ENCODE measurements at regions not wholly inside any gene's neighbourhood (a gene's known extent, or its start where the extent isn't known, plus 50 kb on each side); places are given as distances from the start of the nearest gene placed in this dataset.
"Not testable (repeated sequence)": the region's sequence is repeated elsewhere in the genome, so short reads cannot be mapped to it uniquely, and the experiment has no call there.

GRCh38 chr6:15020119-15020770, 225.6 kb upstream of the JARID2 start:
- Mint-ChIP-seq H3K4me3 (no peak overlapping the region), H3K27me3 (peaks cover 2 to 13% (median 9%) of the 10 kb centered on the region in 5 donors), H3K4me1 (peaks cover 0 to 21% (median 9%) of the 10 kb centered on the region in 4 donors), H3K27ac (no peak overlapping the region), H3K36me3 (peaks cover 0 to 3% (median 0%) of the 10 kb centered on the region in 3 donors), H3K9me3 (no peaks in the 10 kb centered on the region)
- POLR2A ChIA-PET = no interaction called here
- ATAC-seq (no peak), DNase-seq (no peak)

DNA sequence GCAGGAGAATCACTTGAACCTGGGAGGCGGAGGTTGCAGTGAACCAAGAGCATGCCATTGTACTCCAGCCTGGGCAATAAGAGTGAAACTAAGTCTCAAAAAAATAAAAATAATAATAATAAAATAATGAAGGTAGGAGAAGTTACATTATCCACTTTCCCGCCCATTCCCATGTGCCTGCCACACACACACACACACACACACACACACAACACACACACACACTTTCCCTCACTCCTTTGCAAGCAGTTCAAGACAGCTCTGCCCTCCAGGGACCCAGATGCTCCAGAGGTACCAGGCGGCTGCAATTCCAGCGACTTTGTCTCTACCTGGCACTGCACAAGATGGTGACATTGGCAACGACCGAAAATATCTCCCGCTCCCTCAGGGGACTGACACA, 224.8 kb upstream of the JARID2 start:
- H3K9me3 Mint-ChIP-seq = no peaks in the 10 kb centered on the region
- H3K36me3 Mint-ChIP-seq = peaks cover 0 to 3% (median 0%) of the 10 kb centered on the region in 3 donors

DNA sequence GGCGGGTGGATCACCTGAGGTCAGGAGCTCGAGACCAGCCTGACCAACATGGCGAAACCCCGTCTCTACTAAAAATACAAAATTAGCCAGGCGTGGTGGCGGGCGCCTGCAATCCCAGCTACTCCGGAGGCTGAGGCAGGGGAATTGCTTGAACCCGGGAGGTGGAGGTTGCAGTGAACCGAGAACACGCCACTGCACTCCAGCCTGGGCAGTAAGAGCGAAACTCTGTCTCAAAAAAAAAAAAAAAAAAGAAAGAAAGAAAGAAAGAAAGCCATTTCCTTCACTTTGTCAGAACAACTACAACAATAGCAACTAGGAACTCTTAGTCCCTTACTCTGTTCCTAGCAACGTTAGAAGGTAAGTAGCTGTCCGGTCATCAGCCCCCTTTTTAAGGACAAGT, 222.9 kb upstream of the JARID2 start:
- H3K4me3 Mint-ChIP-seq = peak overlapping the region in 3 of 10 donors; percentile 16 to 78 (median 66)
- POLR2A ChIA-PET = not testable (repeated sequence)

More for the DNA sequence above, 224.8 kb upstream of the JARID2 start:
- Mint-ChIP-seq H3K27ac (peak overlapping the region in 1 of 10 donors; percentile 82), H3K4me1 (peaks cover 0 to 21% (median 9%) of the 10 kb centered on the region in 4 donors), H3K27me3 (peaks cover 2 to 13% (median 9%) of the 10 kb centered on the region in 5 donors), H3K4me3 (no peak overlapping the region)
- DNase-seq (no peak), ATAC-seq (no peak)
- POLR2A ChIA-PET = no interaction called here

DNA sequence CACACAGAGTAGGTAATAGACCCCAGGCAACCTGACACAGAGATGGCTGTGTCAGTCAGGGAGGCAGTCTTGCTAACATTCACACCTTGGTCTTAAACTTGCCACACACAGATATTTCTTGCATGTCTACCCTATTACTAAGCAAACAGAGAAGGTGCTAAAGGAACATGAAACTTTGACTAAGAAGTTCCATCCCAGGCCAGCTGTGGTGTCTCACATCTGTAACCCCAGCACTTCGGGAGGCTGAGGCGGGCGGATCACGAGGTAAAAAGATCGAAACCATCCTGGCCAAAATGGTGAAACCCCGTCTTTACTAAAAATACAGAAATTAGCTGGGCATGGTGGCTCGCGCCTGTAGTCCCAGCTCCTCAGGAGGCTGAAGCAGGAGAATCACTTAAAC, 222.4 kb upstream of the JARID2 start:
- H3K4me1 Mint-ChIP-seq = peaks cover 0 to 12% (median 5%) of the 10 kb centered on the region in 4 donors
- peak overlapping the region in 3 of 10 donors; percentile 10 to 78 (median 66) for H3K4me3 Mint-ChIP-seq
- POLR2A ChIA-PET = no interaction called here
- DNase-seq (no peak), ATAC-seq (no peak)
- H3K9me3 Mint-ChIP-seq = peaks cover 0 to 4% (median 0%) of the 10 kb centered on the region in 9 donors
- H3K27ac Mint-ChIP-seq = peak overlapping the region in 4 of 10 donors; percentile 34 to 60 (median 41)
- peaks cover 0 to 3% (median 0%) of the 10 kb centered on the region in 3 donors for H3K36me3 Mint-ChIP-seq
- peaks cover 2 to 13% (median 4%) of the 10 kb centered on the region in 5 donors for H3K27me3 Mint-ChIP-seq

More for the DNA sequence above, 222.9 kb upstream of the JARID2 start:
- not testable (repeated sequence) for DNase-seq, ATAC-seq, H3K36me3 Mint-ChIP-seq, H3K9me3 Mint-ChIP-seq
- H3K27me3 Mint-ChIP-seq = peaks cover 2 to 13% (median 4%) of the 10 kb centered on the region in 5 donors
- H3K4me1 Mint-ChIP-seq = peaks cover 0 to 12% (median 5%) of the 10 kb centered on the region in 4 donors
- peak overlapping the region in 3 of 10 donors; percentile 39 to 60 (median 42) for H3K27ac Mint-ChIP-seq

DNA sequence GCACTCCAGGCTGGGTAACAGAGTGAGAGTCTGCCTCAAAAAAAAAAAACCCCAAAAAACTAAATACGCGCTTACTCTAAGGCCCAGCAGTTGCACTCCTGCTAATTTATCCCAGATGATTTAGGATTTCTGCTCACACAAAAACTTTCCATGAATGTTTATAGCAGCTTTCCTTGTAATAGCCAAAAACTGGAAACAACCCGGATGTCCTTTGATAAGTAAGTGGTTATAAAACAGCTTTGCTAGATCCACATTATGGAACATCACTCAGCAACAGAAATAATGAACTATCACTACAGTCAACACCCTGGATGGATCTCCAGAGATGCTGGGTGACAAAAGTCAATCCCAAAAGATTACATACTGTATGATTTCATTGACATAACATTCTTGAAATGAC, 220.4 kb upstream of the JARID2 start:
- Mint-ChIP-seq H3K9me3 (peaks cover 0 to 18% (median 0%) of the 10 kb centered on the region in 9 donors), H3K36me3 (peaks cover 0 to 1% (median 0%) of the 10 kb centered on the region in 3 donors), H3K4me3 (no peak overlapping the region), H3K27ac (no peak overlapping the region), H3K27me3 (peaks cover 0 to 10% (median 2%) of the 10 kb centered on the region in 5 donors), H3K4me1 (peaks cover 0 to 12% (median 5%) of the 10 kb centered on the region in 4 donors)
- DNase-seq (no peak), ATAC-seq (no peak)
- POLR2A ChIA-PET = no interaction called here

GRCh38 chr6:15026832-15027231, 219.0 kb upstream of the JARID2 start:
- peaks cover 0 to 8% (median 6%) of the 10 kb centered on the region in 3 donors for H3K36me3 Mint-ChIP-seq
- H3K27me3 Mint-ChIP-seq = peaks cover 0 to 2% (median 0%) of the 10 kb centered on the region in 5 donors
- H3K27ac Mint-ChIP-seq = no peak overlapping the region
- peaks cover 0 to 9% (median 6%) of the 10 kb centered on the region in 4 donors for H3K4me1 Mint-ChIP-seq
- no peak for ATAC-seq
- H3K4me3 Mint-ChIP-seq = no peak overlapping the region
- no peak for DNase-seq
- POLR2A ChIA-PET = no interaction called here
- peaks cover 0 to 29% (median 4%) of the 10 kb centered on the region in 9 donors for H3K9me3 Mint-ChIP-seq

- ATAC-seq = no peak
- no peak overlapping the region for H3K4me3 Mint-ChIP-seq
- POLR2A ChIA-PET = no interaction called here
- H3K9me3 Mint-ChIP-seq = peaks cover 0 to 30% (median 4%) of the 10 kb centered on the region in 9 donors
- H3K4me1 Mint-ChIP-seq = peaks cover 0 to 9% (median 6%) of the 10 kb centered on the region in 4 donors
- peaks cover 0 to 2% (median 0%) of the 10 kb centered on the region in 5 donors for H3K27me3 Mint-ChIP-seq
- no peak overlapping the region for H3K27ac Mint-ChIP-seq
- H3K36me3 Mint-ChIP-seq = peaks cover 0 to 8% (median 6%) of the 10 kb centered on the region in 3 donors
- DNase-seq = no peak
These were observed 218.4 kb upstream of the JARID2 start for GRCh38 chr6:15027472-15027871.

- Mint-ChIP-seq H3K36me3 (peaks cover 0 to 8% (median 6%) of the 10 kb centered on the region in 3 donors), H3K9me3 (peaks cover 0 to 30% (median 4%) of the 10 kb centered on the region in 9 donors), H3K27ac (no peak overlapping the region), H3K27me3 (peaks cover 0 to 2% (median 0%) of the 10 kb centered on the region in 5 donors), H3K4me1 (peaks cover 0 to 18% (median 8%) of the 10 kb centered on the region in 4 donors), H3K4me3 (no peak overlapping the region)
- DNase-seq = no peak
- POLR2A ChIA-PET = no interaction called here
- no peak for ATAC-seq
These were observed 213.9 kb upstream of the JARID2 start for GRCh38 chr6:15032015-15032414.

DNA sequence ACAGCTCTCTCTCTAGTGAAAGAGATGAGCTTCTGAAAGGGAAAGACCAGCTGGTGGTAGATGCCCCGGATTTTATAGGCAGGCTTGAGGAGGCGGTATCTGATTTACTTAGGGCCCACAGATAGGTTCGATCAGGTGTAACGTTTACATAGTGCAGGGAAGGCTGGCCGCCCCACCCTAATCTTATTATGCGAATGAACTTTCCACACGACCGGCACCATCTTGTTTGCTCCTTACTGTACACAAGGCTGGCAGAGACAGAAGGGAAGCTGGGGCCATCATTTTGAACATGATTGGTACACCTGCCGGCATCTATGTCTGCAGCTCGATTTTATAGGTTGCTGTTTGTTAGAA, 212.0 kb upstream of the JARID2 start:
- Mint-ChIP-seq H3K27ac (peak overlapping the region in 1 of 10 donors; percentile 41), H3K4me1 (peaks cover 0 to 18% (median 8%) of the 10 kb centered on the region in 4 donors), H3K36me3 (peaks cover 0 to 8% (median 6%) of the 10 kb centered on the region in 3 donors), H3K9me3 (peaks cover 0 to 25% (median 4%) of the 10 kb centered on the region in 9 donors), H3K4me3 (no peak overlapping the region), H3K27me3 (peaks cover 0 to 2% (median 0%) of the 10 kb centered on the region in 5 donors)
- POLR2A ChIA-PET = no interaction called here
- DNase-seq (no peak), ATAC-seq (no peak)

DNA sequence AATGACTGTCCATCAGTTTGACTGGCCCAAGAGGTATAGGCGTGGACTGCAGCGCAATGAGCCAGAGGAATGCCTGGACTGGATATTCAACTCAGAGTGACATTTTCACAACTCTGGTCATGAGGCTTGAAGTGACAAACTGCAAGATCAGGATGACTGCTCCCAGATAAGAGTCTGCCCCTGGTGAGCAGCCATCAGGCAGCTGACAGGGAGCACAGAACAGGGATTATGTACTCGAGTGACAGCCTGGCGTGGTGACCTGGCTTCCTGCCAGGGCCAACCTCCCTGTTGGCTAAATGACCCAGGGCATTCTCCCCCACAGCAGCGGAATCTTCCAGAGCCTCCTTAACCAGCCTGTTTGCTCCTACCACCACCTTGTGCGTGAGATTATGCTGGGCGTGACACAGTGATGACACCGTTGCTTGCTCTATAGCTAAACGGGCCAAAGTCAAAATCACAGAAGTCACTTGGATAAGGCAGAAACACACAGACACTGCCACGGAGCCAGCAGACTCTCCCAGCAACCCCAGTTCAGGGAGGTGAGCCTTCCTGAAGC, 209.1 kb upstream of the JARID2 start:
- POLR2A ChIA-PET = no interaction called here
- Mint-ChIP-seq H3K4me3 (no peak overlapping the region), H3K27me3 (no peaks in the 10 kb centered on the region), H3K27ac (no peak overlapping the region), H3K9me3 (peaks cover 0 to 2% (median 0%) of the 10 kb centered on the region in 9 donors), H3K4me1 (peaks cover 0 to 13% (median 7%) of the 10 kb centered on the region in 4 donors), H3K36me3 (peaks cover 0 to under 1% (median 0%) of the 10 kb centered on the region in 3 donors)
- DNase-seq (no peak), ATAC-seq (no peak)

DNA sequence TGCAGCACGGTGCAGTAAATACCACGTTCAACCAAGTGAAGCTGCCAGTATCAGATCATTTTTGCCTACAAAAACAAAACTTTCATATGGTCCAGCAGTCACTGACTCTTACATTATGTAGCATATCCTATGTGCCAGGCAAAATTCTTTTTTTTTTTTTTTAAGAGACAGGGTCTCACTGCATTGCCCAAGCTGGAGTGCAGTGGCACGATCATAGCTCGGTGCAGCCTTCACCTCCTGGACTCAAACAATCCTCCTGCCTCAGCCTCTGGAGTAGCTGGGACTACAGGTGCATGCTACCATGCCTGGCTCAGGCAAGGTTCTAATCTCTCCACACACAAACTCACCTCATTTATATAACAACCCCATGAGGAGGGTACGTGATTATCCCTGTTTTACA, 208.6 kb upstream of the JARID2 start:
- H3K9me3 Mint-ChIP-seq = no peaks in the 10 kb centered on the region
- no peaks in the 10 kb centered on the region for H3K36me3 Mint-ChIP-seq
- no peak overlapping the region for H3K4me3 Mint-ChIP-seq
- ATAC-seq = no peak
- H3K27ac Mint-ChIP-seq = no peak overlapping the region
- POLR2A ChIA-PET = no interaction called here
- peaks cover 0 to 11% (median 6%) of the 10 kb centered on the region in 4 donors for H3K4me1 Mint-ChIP-seq
- H3K27me3 Mint-ChIP-seq = no peaks in the 10 kb centered on the region
- no peak for DNase-seq

GRCh38 chr6:15038013-15038791, 207.7 kb upstream of the JARID2 start:
- Mint-ChIP-seq H3K4me1 (peaks cover 2 to 7% (median 5%) of the 10 kb centered on the region in 4 donors), H3K27me3 (no peaks in the 10 kb centered on the region), H3K27ac (no peak overlapping the region), H3K36me3 (no peaks in the 10 kb centered on the region), H3K4me3 (no peak overlapping the region), H3K9me3 (no peaks in the 10 kb centered on the region)
- POLR2A ChIA-PET = interaction anchor here (0.9 kb wide), 1 partner anchor 11 kb away, joined by 3 read pairs; no protein-coding TSS in a partner anchor
- ATAC-seq (no peak), DNase-seq (no peak)

Measured in naive thymus-derived CD8-positive, alpha-beta T cell (primary cell).